Activated CD4-positive, alpha-beta T cell treated with anti-CD3 and anti-CD28 coated beads, Interleukin-2, amount 50 U/mL, for 24 hours (primary cell): ENCODE measurements at regions not wholly inside any gene's neighbourhood (a gene's known extent, or its start where the extent isn't known, plus 50 kb on each side); places are given as distances from the start of the nearest gene placed in this dataset.

Source experiments
- DNase-seq, 2 donors: peaks; one replicate each; pipeline ENCODE4 v3.0.0-alpha.2; 2020; ENCODE audit warnings: low read depth in 1 of 2, low spot score in 1 of 2

GRCh38 chr18:40109252-40110049 lies 1845.6 kb upstream of the PIK3C3 start:
- no peak for DNase-seq

- DNase-seq: no peak
These were observed 1846.4 kb upstream of the PIK3C3 start for GRCh38 chr18:40108596-40108995.

DNA sequence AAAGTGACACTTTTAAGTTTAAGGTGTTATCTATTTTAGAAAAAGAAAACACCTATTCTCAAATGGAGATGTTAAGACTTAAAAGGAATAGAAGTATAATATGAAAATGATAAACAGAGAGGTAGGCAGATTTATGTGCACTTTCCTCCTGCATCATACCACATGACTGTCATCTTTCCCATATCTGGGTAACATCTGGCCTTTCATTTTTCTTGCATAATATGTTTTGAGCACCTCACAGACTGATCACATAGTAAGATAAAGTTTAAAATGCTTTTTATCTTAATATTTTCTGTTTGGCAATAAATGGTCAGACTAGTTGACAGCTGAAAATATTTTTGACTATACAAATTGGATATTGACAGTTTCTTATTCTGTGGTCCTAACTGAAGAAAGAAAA lies 1852.1 kb upstream of the PIK3C3 start:
- no peak for DNase-seq

DNA sequence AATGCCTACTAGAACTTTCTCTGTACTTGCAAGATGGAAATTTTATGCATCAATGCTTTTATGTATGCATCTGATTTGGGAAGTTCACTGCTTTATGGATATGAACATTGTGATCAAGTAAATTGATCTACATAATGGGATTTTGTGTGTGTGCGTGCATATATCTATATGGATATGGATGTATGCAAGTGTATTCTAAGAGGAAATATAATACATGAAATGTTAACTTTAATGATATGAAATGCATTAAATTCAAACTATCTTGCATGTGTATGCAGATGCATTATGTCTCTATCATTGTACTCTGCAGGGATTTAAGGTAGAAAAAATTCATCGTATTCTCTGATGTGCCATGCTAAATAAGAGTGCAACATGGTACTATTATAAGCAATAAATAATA lies 1855.4 kb upstream of the PIK3C3 start:
- DNase-seq: no peak

DNA sequence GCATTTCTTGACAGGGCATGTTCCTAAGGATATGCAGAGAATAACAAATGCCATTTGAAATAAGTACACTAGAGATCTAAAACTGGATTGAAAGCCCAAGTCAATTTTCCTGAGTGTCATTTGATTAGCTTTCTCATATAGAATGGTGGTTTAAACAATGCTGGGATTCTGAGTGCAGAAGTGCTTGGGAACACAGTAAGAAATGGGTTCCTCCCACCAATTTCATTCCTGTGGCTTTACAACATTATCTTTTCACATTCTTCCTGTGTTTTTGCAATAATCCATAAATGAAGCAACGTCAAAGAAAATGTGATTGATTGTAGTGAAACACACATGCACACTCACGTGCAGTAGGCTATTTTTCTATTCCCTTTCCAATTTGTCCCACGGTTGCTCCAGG lies 1858.4 kb upstream of the PIK3C3 start:
- no peak for DNase-seq

DNA sequence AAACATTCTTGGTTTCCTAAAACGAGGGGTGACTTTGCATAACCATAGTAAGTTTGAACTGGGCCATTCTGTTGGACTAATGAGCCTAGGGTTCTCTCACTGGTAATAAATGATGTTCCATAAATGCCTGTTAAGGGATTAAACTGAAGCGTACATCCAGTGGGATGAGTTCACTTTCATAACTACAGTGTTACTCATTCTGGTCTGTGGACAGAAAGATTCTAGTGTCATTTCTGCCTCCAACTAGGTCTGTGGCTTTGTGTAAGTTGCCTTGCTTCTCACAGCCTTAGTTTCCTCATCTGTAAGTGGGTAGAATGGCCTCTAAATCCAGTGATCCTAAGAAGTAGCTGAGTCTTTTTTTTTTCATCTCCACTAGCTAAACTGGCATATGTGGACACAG lies 1860.6 kb upstream of the PIK3C3 start:
- no peak for DNase-seq

DNA sequence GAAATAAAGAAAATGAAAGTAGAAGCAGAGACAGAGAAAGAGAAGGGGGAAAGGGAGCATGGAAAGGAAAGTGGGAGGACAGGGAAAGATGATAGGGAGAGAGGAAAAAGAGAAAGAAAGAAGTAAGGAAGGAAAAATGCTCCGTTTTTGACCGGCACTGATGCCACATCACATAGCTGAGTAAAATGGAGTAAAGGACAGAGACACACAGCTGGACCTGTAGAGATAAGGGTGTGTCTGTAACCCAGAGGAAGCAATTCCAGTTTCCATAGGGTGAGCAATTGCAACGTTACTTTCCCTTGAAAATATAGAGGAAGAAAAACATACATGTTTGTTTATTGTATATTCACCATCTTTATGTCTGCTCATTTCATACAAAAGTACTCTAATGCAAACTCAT lies 1866.9 kb upstream of the PIK3C3 start:
- no peak for DNase-seq

DNA sequence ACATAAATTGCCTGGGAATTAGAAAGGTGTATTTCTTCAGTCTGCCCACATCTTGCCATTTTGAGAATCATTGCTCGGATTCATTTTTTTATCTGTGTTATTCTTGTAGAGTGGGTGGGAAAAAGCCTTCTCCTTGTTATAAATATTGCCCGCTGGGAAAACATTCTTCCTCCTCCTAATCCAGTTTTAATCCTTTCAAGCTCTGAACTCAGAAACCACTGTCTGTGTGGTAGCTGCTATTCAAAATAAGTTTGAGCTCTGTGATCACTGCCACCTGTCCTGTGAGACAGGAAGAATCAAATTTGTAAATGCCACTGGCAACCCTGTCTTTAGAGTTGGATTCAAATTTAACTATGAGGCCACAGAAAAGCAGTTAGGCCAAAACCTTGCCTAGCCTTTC lies 1875.2 kb upstream of the PIK3C3 start:
- DNase-seq: no peak

DNA sequence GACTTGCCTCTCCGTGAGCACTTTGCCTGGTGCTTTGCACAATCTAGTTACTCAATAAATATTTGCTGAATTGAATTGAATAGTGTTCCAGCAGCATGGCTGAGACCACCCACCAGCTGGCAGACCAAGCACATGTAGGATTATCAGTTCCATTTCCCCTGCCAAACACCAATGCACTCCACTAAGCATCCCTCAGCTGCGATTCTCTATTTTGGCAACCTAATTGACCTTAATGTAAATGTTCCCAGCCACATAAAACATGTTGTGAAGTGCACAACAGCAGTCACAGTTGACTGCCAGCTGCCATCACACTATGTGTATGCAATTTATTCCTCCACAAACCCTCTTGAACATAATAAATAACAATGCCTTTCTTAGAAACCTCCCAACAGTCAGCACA lies 1879.4 kb upstream of the PIK3C3 start:
- DNase-seq: no peak

- DNase-seq: no peak
These were observed 1882.3 kb upstream of the PIK3C3 start for GRCh38 chr18:40072761-40073160.

GRCh38 chr18:40066368-40066767 lies 1888.7 kb upstream of the PIK3C3 start:
- DNase-seq: no peak

- DNase-seq: no peak
These were observed 1891.5 kb upstream of the PIK3C3 start for GRCh38 chr18:40063488-40063887.

DNA sequence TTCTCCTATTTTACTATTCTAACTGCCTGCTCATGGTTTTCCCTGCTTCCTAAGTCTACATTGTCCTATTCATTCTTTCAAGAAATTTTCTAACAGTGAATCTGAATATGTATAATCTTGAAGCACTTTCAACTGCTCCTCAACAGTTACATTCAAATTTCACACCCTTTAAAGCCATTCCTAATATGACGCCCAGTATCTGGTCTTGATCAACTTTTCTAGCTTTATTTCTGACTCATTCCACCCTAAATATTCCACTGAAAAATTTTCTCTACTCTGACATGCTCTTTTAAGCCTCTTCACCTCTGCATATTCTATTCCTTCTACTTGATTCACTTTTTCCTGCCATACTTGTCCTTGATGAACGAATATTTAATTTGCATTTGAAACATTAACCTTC lies 1893.9 kb upstream of the PIK3C3 start:
- DNase-seq: no peak

- no peak for DNase-seq
These were observed 1894.5 kb upstream of the PIK3C3 start for GRCh38 chr18:40060562-40060961.

- DNase-seq: no peak
These were observed 1896.0 kb upstream of the PIK3C3 start for GRCh38 chr18:40058811-40059570.

DNA sequence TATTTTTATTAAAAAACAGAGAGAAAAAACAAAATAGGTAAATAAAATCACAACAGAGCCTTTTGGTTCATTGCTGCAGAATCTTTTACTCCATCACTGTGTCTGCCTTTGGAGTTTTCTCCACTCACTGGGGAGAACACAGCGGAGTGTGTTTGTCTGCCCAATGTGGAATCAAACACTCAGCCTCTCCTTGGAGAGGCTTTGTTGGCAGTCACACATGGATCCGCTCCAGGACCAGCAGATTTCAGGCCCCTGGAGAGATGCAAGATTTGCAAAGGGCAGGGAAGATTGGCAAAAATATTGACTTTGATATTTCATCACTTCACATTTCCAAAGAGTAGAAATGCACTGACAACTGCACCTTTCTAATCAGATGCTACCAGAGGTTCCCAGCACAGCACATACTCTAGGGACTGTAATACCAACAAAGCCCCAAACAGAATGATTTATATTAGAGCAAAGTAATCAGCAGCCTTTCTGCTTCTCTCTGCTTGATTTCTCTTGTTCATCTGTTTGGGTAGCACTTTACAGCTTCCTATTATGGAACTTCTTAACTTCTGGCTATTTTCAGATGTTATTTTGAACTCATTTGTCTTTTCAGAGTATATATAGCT lies 1898.8 kb upstream of the PIK3C3 start:
- no peak for DNase-seq

DNA sequence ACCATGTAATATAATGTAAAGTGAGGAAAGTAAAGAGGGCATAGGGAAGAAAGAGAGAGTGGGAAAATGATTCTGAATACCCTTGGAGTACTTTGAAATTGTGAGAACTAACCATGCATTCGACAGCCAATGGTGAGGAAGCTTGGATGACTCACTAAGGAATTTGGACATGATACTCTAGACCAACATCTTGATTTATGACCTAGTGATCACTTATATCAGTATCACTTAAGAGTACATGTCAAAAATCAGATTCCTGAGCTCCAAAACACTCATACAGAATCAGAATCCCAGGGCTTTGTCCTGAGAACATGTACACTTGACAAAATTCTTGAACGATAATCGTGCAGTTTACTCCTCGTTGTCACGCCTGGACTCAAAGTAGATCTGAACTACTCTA lies 1899.8 kb upstream of the PIK3C3 start:
- DNase-seq: no peak

DNA sequence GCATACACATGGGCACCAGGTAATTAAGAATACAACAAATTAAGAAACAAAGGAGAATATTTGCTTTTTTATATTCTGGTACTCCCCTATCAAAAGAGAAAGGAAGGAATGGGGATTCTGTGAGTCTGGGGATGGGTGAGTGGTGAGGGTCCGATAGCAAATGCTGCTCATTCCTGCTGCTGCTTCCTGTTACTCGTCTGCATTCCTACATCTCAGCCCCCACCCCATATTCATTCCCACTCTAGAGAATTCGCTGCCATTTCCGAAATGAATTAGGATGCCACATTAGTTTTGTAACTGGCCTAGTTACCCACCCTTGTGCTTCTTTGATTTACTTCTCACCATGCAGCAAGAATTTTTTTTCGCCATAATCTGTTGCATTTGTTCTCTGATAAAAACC lies 1905.3 kb upstream of the PIK3C3 start:
- DNase-seq: no peak

- no peak for DNase-seq
These were observed 1906.0 kb upstream of the PIK3C3 start for GRCh38 chr18:40048886-40049650.

GRCh38 chr18:40048253-40048652 lies 1906.8 kb upstream of the PIK3C3 start:
- DNase-seq: no peak

DNA sequence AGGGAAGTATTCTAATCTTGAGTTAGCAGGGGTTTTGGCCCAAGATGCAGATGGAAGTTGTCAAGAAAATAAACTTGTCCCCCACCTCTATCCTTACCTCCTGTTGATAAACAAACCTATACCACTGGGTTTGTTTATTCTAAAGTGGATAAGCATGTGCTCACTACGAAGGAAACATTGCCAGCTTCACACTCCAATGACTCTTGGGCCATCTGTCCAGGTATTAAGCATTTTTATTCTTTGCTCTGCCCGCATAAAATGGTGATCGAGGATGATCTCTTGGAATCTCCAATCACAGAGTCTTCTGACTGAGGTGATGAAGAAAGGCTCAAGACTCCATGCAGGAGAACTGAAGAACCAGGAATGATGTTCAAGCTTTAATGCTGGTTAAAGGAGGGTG lies 1908.4 kb upstream of the PIK3C3 start:
- DNase-seq: no peak

DNA sequence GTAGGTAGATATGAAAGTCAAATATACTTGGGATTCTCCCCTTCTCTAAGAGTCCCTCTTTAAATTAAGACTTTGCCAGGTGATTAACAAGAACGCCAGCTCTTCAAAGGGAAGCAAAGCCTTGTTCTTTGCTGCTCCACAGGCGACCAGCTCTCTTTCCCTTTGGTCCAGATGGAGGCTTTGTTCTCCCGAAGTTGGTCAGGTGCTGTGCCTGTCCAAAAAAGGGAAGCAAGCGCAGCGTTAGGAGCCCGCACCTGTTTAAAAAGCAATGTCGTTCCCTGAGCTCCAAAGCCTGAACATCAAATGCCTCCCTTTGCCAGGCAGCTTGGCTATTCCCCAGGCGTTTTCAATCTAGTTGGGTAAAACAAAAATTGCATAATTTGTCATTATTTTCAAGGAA lies 1913.1 kb upstream of the PIK3C3 start:
- DNase-seq: no peak
